ENCODE measurements at regions not wholly inside any gene's neighbourhood (a gene's known extent, or its start where the extent isn't known, plus 50 kb on each side); places are given as distances from the start of the nearest gene placed in this dataset.

- DNase-seq = no peak
Measured at GRCh38 chr12:90183201-90183600, 474.6 kb upstream of the ATP2B1 start.

GRCh38 chr12:90181216-90181615 lies 472.6 kb upstream of the ATP2B1 start:
- DNase-seq = no peak

DNA sequence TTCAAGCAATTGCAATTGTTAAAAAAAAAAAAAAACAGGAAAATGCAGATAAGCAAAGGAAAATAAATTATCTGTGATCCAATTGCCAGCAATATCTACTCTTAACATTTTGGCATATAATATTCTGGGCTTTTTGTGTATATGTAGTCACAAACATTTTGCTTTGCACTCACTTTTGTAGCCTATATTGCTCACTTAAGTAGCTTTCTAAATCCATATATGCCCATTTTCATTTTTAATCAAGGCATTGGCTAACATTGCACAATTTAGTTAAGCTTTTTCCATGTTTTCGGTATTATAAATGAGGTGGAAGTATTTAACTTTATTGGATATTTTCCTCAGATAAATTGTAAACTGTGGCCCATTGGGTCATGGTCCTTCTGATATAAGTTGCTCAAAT lies 466.3 kb upstream of the ATP2B1 start:
- no peak for DNase-seq

GRCh38 chr12:90174198-90174510 lies 465.5 kb upstream of the ATP2B1 start:
- DNase-seq = no peak

GRCh38 chr12:90173499-90174197 lies 465.0 kb upstream of the ATP2B1 start:
- DNase-seq = no peak

DNA sequence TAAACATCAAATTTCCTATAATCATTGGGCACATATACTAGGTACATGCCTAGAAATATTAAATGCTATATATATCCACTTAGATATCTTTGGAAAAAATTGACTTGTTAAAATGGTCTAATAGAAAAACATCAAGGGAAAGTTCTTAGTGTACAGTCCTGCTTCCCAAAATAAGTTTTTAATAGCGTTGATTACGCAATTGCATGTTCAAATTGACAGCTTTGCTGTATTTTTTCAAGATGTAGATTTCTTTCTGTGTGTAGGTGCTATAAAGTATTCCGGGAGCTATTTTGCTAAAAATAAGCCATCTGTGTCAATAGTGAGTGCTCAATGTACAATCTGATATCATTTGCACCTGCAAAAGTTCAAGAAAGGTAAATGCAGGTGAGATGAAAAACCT lies 463.9 kb upstream of the ATP2B1 start:
- DNase-seq = no peak

DNA sequence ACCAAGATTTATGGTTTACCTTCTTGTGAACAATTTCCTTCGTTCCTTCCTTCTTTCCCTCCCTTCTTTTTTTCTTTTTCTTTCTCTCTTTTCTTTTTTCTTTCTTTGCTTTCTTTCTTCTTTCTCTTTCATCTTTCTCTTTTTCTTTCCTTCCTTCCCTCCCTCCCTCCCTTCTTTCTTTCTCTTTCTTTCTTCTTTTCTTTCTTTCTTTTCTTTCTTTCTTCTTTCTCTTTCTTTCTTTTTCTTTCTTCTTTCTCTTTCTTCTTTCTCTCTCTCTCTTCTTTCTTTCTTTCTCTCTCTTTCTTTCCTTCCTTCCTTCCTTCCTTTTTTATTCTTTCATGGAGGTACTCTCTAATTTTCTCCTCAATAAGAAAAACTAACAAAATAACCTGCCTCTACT lies 462.1 kb upstream of the ATP2B1 start:
- DNase-seq = no peak

DNA sequence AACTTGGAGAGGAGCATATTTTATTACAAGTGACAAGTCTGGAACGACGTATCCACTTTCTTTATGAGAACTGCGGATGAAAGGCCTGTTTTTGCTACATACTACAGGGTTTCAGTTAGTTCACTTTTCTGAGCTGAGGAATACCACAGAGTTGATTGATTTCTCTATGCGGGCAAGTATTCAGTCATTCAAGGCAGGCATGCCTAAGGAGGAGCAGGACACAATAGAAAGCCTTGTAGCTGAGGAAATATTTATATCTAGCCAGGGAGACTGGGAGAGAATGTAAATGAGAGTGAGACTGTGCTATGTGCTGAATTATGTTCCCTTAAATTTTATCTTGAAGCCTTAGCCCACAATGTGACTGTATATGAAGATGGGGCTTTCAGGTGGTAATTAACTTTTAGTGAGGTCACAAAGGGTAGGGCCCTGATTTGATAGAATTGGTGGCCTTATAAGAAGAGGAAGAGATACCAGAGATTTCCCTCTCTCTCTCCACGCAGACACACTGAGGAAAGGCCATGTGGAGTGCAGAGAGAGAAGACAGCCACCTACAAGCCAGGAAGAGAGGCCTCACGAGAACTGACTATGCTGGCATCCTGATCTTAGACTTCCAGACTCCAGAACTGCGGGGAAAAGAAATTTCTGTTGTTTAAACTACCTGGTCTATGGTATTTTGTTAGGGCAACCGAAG lies 459.0 kb upstream of the ATP2B1 start:
- DNase-seq = no peak

GRCh38 chr12:90166671-90167070 lies 458.0 kb upstream of the ATP2B1 start:
- no peak for DNase-seq

GRCh38 chr12:90166012-90166411 lies 457.4 kb upstream of the ATP2B1 start:
- no peak for DNase-seq

- no peak for DNase-seq
Measured at GRCh38 chr12:90163975-90164374, 455.3 kb upstream of the ATP2B1 start.

DNA sequence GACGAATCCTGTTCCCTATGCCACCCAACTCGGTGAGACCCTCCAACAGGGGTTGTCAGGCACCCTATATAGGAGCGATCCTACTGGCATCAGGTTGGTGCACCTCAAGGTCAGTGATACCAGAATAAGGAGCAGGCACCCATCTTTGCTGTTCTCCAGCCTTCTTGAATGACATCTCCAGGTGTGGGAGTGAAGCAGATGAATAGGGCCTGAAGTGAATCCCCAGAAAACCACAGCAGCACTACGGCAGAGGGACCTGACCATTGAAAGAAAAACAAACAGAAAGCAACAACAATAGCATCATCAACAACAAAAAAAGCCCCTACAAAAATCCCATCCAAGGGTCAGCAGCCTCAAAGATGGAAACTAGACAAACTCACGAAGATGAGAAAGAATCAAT lies 445.2 kb upstream of the ATP2B1 start:
- DNase-seq = no peak

GRCh38 chr12:90152897-90153624 lies 444.4 kb upstream of the ATP2B1 start:
- DNase-seq = no peak

GRCh38 chr12:90151491-90152015 lies 442.9 kb upstream of the ATP2B1 start:
- DNase-seq = no peak

DNA sequence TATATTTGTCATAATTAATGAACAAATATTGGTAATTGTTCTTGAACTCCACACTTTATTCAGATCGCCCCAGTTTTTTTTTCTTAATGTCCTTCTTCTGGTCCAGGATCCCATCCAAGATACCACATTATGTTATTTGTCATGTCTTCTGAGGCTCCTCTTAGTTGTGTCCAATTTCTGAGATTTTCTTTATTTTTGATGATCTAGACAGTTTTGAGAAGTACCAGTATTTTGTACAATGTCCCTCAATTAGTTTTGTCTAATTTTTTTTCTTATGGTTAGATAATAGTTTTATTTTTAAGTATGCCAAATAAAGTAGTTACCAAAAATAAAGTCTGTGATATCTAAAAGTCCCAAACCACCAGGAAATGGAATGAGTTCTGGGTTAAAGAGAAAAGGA lies 440.8 kb upstream of the ATP2B1 start:
- DNase-seq = no peak

- no peak for DNase-seq
Measured at GRCh38 chr12:90129366-90130030, 420.9 kb upstream of the ATP2B1 start.

DNA sequence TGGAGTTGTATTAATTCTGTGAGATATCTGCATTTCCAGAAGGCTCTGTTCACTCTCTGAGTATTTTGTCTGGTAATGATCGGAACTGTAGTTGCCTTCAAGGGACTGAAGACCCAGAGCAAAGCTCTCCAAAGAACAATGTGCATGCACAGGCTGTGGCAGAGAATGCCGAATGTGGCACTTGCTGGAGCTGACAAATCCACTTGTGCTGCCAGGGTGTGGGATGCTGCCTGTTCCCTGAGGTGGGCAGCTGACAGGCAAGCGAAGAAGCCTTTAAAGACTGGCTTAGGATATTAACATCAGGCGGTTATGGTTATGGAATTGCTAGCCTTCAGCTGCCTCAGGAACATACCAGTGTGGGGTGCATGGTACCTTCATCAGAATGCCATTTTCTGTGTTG lies 419.9 kb upstream of the ATP2B1 start:
- no peak for DNase-seq

- DNase-seq = no peak
Measured at GRCh38 chr12:90126125-90126524, 417.5 kb upstream of the ATP2B1 start.

DNA sequence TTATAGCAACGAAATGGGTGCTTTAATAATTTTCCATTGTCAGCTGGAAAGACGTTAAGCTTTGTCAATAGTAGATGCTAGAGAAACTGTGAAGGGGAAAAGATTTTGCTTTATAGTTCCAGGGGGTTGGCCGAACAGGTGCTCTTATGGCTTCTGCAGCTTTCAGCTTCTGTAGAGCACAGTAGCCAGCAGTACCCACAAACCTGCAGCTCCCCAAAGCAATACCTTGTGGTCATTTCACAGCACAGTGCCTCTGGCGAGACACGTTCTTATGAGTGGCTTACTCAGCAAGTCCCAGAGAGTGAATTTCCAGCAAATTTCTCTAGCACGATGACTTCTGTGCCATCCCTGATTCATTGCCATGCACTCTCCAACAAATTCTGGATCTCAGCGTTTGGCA lies 416.3 kb upstream of the ATP2B1 start:
- no peak for DNase-seq

DNA sequence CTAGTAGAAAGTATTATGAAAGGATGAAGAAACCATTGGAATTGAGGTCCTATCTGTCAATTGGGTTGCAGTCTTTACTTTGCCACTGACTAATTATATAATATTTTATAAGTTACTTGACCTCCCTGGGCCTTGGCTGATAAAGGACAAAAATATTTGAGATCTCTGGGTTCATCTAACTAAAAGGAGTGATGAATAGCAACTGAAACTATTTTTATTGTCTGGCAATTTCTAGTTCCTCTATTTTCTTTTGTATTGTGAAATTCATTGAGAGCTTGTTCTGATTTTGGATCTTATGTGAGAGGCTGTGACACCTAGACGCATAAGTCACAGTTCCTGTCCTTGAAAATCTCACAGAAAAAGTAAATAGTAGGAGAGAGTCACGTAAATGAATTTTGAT lies 415.7 kb upstream of the ATP2B1 start:
- DNase-seq = no peak

GRCh38 chr12:90122681-90123080 lies 414.0 kb upstream of the ATP2B1 start:
- DNase-seq = no peak

DNA sequence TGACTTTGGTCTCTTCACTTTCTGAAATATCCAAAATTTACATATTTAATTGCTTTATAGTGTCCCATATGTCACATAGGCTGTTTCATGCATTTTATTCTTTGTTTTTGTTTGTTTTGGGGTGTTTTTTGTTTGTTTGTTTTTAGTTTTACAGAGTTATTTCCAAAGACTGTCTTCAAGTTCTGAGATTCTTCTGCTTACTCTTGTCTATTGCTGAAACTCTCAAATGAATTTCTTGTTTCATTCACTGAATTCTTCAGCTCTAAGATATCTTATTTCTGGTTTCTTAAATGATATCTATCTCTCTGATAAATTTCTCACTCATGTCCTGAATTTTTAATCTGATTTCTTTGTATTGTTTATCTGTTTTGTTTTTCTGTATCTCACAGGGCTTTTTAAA lies 412.0 kb upstream of the ATP2B1 start:
- no peak for DNase-seq

DNA sequence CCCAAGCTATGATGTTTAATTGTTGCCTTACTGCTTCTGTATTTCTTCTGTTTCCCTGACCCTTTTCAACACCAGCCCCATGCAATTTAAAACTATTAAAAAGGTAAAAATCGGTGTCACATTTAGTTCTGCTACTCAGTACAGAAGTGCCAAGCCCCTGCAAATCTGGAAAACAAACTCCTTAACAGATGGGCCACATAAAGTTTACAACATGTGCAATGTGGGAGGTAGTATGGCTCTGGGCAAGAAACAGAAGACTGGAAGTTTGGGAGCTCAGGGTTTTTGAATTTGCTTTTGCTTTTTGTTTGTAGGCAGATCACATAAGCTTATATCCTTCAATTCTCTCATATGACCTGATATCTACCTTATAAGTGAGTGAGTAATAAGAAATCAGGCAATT lies 404.0 kb upstream of the ATP2B1 start:
- no peak for DNase-seq
